Duodenal mucosa (tissue), 2 donors: ENCODE measurements at regions not wholly inside any gene's neighbourhood (a gene's known extent, or its start where the extent isn't known, plus 50 kb on each side); places are given as distances from the start of the nearest gene placed in this dataset.

ENCODE experiments used
- H3K27ac ChIP-seq: one replicate; pipeline ENCODE4 v1.7.0; 2013; ENCODE audit warnings: low read depth, low read length
- H3K27me3 ChIP-seq, 2 donors: one replicate each; pipeline ENCODE4 v1.7.0; 2013; ENCODE audit warnings: low read length in 2 of 2, control low read depth in 1 of 2; ENCODE audit not compliant: insufficient read depth in 2 of 2, control insufficient read depth in 1 of 2
- H3K36me3 ChIP-seq, 2 donors: one replicate each; pipeline ENCODE4 v1.7.0; 2013; ENCODE audit warnings: low read length in 2 of 2, control low read depth in 1 of 2; ENCODE audit not compliant: insufficient read depth in 2 of 2, control insufficient read depth in 1 of 2
- H3K4me1 ChIP-seq, 2 donors: one replicate each; pipeline ENCODE4 v1.7.0; 2013; ENCODE audit warnings: low read length in 2 of 2, control low read depth in 1 of 2; ENCODE audit not compliant: insufficient read depth in 2 of 2, control insufficient read depth in 1 of 2
- H3K4me3 ChIP-seq, 2 donors: one replicate each; pipeline ENCODE4 v1.7.0; 2013; ENCODE audit warnings: low read length in 2 of 2, low read depth in 1 of 2
- H3K9ac ChIP-seq, 2 donors: one replicate each; pipeline ENCODE4 v1.7.0; 2013; ENCODE audit warnings: low read length in 2 of 2, low read depth in 1 of 2
- H3K9me3 ChIP-seq, 2 donors: one replicate each; pipeline ENCODE4 v1.7.0; 2013; ENCODE audit warnings: low read length in 2 of 2, control low read depth in 1 of 2; ENCODE audit not compliant: control insufficient read depth in 1 of 2

- no peaks in the 10 kb centered on the region for H3K36me3 ChIP-seq
- no peaks in the 10 kb centered on the region for H3K4me1 ChIP-seq
- no peaks in the 10 kb centered on the region for H3K9me3 ChIP-seq
Observed at GRCh38 chr18:37649416-37649815, 83.8 kb upstream of the CELF4 start.

GRCh38 chr18:37641573-37641972 lies 76.0 kb upstream of the CELF4 start:
- Histone ChIP-seq H3K27ac (no peak overlapping the region), H3K9me3 (peaks cover 0 to 6% of the 10 kb centered on the region in 2 donors), H3K36me3 (no peaks in the 10 kb centered on the region), H3K4me1 (no peaks in the 10 kb centered on the region), H3K4me3 (no peak overlapping the region), H3K27me3 (no peaks in the 10 kb centered on the region), H3K9ac (no peak overlapping the region)

More at GRCh38 chr18:37649416-37649815, 83.8 kb upstream of the CELF4 start:
- Histone ChIP-seq H3K4me3 (no peak overlapping the region), H3K27ac (no peak overlapping the region), H3K27me3 (no peaks in the 10 kb centered on the region), H3K9ac (no peak overlapping the region)

- Histone ChIP-seq H3K36me3 (no peaks in the 10 kb centered on the region), H3K4me1 (no peaks in the 10 kb centered on the region), H3K4me3 (no peak overlapping the region), H3K27me3 (no peaks in the 10 kb centered on the region), H3K27ac (no peak overlapping the region), H3K9ac (no peak overlapping the region), H3K9me3 (peaks cover 0 to 6% of the 10 kb centered on the region in 2 donors)
Observed at GRCh38 chr18:37640504-37640903, 74.9 kb upstream of the CELF4 start.

- Histone ChIP-seq H3K27ac (no peak overlapping the region), H3K36me3 (no peaks in the 10 kb centered on the region), H3K4me1 (no peaks in the 10 kb centered on the region), H3K9ac (no peak overlapping the region), H3K9me3 (peaks cover 0 to 6% of the 10 kb centered on the region in 2 donors), H3K27me3 (no peaks in the 10 kb centered on the region), H3K4me3 (no peak overlapping the region)
Observed at GRCh38 chr18:37639846-37640245, 74.2 kb upstream of the CELF4 start.

GRCh38 chr18:37637478-37637850 lies 71.9 kb upstream of the CELF4 start:
- H3K27me3 ChIP-seq = no peaks in the 10 kb centered on the region
- no peaks in the 10 kb centered on the region for H3K36me3 ChIP-seq
- no peak overlapping the region for H3K27ac ChIP-seq
- H3K9me3 ChIP-seq = peaks cover 0 to 3% of the 10 kb centered on the region in 2 donors
- H3K9ac ChIP-seq = no peak overlapping the region
- H3K4me3 ChIP-seq = no peak overlapping the region
- no peaks in the 10 kb centered on the region for H3K4me1 ChIP-seq

GRCh38 chr18:37636831-37637477 lies 71.4 kb upstream of the CELF4 start:
- H3K4me3 ChIP-seq = no peak overlapping the region

GRCh38 chr18:37634516-37634915 lies 68.9 kb upstream of the CELF4 start:
- H3K4me3 ChIP-seq = no peak overlapping the region
- no peaks in the 10 kb centered on the region for H3K36me3 ChIP-seq
- no peak overlapping the region for H3K9ac ChIP-seq
- H3K9me3 ChIP-seq = peaks cover 0 to 3% of the 10 kb centered on the region in 2 donors
- H3K4me1 ChIP-seq = no peaks in the 10 kb centered on the region
- no peak overlapping the region for H3K27ac ChIP-seq
- no peaks in the 10 kb centered on the region for H3K27me3 ChIP-seq

More at GRCh38 chr18:37636831-37637477, 71.4 kb upstream of the CELF4 start:
- Histone ChIP-seq H3K27ac (no peak overlapping the region), H3K4me1 (no peaks in the 10 kb centered on the region), H3K9ac (no peak overlapping the region), H3K9me3 (peaks cover 0 to 3% of the 10 kb centered on the region in 2 donors), H3K27me3 (no peaks in the 10 kb centered on the region), H3K36me3 (no peaks in the 10 kb centered on the region)

- no peak overlapping the region for H3K27ac ChIP-seq
- no peaks in the 10 kb centered on the region for H3K27me3 ChIP-seq
- H3K4me1 ChIP-seq = no peaks in the 10 kb centered on the region
- H3K9ac ChIP-seq = no peak overlapping the region
- H3K36me3 ChIP-seq = no peaks in the 10 kb centered on the region
- H3K9me3 ChIP-seq = no peaks in the 10 kb centered on the region
- H3K4me3 ChIP-seq = no peak overlapping the region
Observed at GRCh38 chr18:37631422-37631821, 65.8 kb upstream of the CELF4 start.

- Histone ChIP-seq H3K9ac (no peak overlapping the region), H3K27ac (no peak overlapping the region), H3K4me1 (no peaks in the 10 kb centered on the region), H3K9me3 (no peaks in the 10 kb centered on the region), H3K36me3 (no peaks in the 10 kb centered on the region), H3K27me3 (no peaks in the 10 kb centered on the region), H3K4me3 (no peak overlapping the region)
Observed at GRCh38 chr18:37630334-37630733, 64.7 kb upstream of the CELF4 start.

GRCh38 chr18:37628470-37629220 lies 63.0 kb upstream of the CELF4 start:
- Histone ChIP-seq H3K27ac (no peak overlapping the region), H3K27me3 (no peaks in the 10 kb centered on the region), H3K36me3 (no peaks in the 10 kb centered on the region), H3K4me3 (no peak overlapping the region), H3K9ac (no peak overlapping the region), H3K4me1 (no peaks in the 10 kb centered on the region), H3K9me3 (no peaks in the 10 kb centered on the region)
